GM18511 (cell line): ENCODE measurements at regions not wholly inside any gene's neighbourhood (a gene's known extent, or its start where the extent isn't known, plus 50 kb on each side); places are given as distances from the start of the nearest gene placed in this dataset.

Experiments used
- ATAC-seq: cut with Tn5 transposase; IDR thresholded peaks from one replicate; pipeline ENCODE4 v1.9.1; 2021; ENCODE audit warnings: mild to moderate bottlenecking, moderate library complexity; ENCODE audit not compliant: unreplicated experiment

GRCh38 chr12:74981541-74981940 lies 228.1 kb downstream of the KCNC2 start:
- ATAC-seq, result no peak

- ATAC-seq, result no peak
Observed at GRCh38 chr12:74983917-74984316, 225.7 kb downstream of the KCNC2 start.

GRCh38 chr12:74984631-74985030 lies 225.0 kb downstream of the KCNC2 start:
- no peak for ATAC-seq

- ATAC-seq, result no peak
Observed at GRCh38 chr12:74985293-74985985, 224.2 kb downstream of the KCNC2 start.

GRCh38 chr12:74985986-74986319 lies 223.7 kb downstream of the KCNC2 start:
- ATAC-seq, result no peak

GRCh38 chr12:74988156-74988555 lies 221.5 kb downstream of the KCNC2 start:
- no peak for ATAC-seq
